ENCODE measurements at regions not wholly inside any gene's neighbourhood (a gene's known extent, or its start where the extent isn't known, plus 50 kb on each side); places are given as distances from the start of the nearest gene placed in this dataset.

- no peak for TF ChIP-seq CTCF (IDR thresholded peaks at IDR 0.05)
- no peak for TF ChIP-seq POLR2AphosphoS5 (IDR thresholded peaks at IDR 0.05)
- TF ChIP-seq POLR2A (IDR thresholded peaks at IDR 0.05) = no peak
Observed at GRCh38 chr18:26746398-26746797, 119.1 kb downstream of the AQP4 start.

Data from sigmoid colon (tissue), 4 donors.